Astrocyte (in vitro differentiated cells and primary cell): ENCODE measurements at regions not wholly inside any gene's neighbourhood (a gene's known extent, or its start where the extent isn't known, plus 50 kb on each side); places are given as distances from the start of the nearest gene placed in this dataset.

ENCODE experiments used
- EZH2 ChIP-seq: IDR thresholded peaks from 2 replicates; pipeline ENCODE4 v1.6.1; 2012; ENCODE audit warnings: mild to moderate bottlenecking, low read length, inconsistent platforms; ENCODE audit not compliant: insufficient read depth
- TF ChIP-seq, protein P1 (sequence below): IDR thresholded peaks from 2 replicates; pipeline ENCODE4 v1.5.1; 2011; ENCODE audit warnings: low read depth, mild to moderate bottlenecking, inconsistent platforms, low read length, moderate library complexity; ENCODE audit not compliant: insufficient read depth

DNA sequence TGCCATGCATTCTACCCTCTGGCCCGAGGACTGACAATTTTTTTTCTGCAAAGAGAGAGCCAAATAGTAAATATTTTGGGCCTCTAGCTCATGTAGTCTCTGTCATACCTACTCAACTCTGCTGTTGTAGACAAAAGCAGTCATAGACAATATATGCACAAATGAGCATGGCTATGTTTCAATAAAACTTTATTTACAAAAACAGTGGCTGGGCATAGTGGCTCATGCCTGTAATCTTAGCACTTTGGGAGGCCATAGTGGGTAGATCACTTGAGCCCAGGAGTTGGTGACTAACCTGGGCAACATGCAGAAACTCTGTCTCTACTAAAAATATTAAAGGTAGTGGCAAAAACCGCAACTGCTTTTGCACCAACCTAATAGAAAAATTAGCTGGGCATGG lies 153.7 kb upstream of the BTG1 start:
- TF ChIP-seq, protein P1, sequence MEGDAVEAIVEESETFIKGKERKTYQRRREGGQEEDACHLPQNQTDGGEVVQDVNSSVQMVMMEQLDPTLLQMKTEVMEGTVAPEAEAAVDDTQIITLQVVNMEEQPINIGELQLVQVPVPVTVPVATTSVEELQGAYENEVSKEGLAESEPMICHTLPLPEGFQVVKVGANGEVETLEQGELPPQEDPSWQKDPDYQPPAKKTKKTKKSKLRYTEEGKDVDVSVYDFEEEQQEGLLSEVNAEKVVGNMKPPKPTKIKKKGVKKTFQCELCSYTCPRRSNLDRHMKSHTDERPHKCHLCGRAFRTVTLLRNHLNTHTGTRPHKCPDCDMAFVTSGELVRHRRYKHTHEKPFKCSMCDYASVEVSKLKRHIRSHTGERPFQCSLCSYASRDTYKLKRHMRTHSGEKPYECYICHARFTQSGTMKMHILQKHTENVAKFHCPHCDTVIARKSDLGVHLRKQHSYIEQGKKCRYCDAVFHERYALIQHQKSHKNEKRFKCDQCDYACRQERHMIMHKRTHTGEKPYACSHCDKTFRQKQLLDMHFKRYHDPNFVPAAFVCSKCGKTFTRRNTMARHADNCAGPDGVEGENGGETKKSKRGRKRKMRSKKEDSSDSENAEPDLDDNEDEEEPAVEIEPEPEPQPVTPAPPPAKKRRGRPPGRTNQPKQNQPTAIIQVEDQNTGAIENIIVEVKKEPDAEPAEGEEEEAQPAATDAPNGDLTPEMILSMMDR = no peak
- no peak for TF ChIP-seq EZH2
